HepG2 (cell line): ENCODE measurements at regions not wholly inside any gene's neighbourhood (a gene's known extent, or its start where the extent isn't known, plus 50 kb on each side); places are given as distances from the start of the nearest gene placed in this dataset.

Experiments
- ATAC-seq: fragments of 200-7000 bp; cut with Tn5 transposase; 3 replicates; pipeline ENCODE4 v1.9.1; 2020; ENCODE audit warnings: mild to moderate bottlenecking, moderate library complexity
- BruUV-seq: library from RNA; stranded (reverse); fragments of 400-500 nt; replicated peaks from 2 replicates; lab custom pipeline; 2021; lab: Mats Ljungman, UMichigan
- CTCF ChIA-PET: fragments of 300-600 bp; formaldehyde crosslinking; extraction: SDS; loops from one replicate; lab custom pipeline; 2021; ENCODE audit warnings: low total read pairs, inconsistent platforms, low intra/inter-chr PET ratio; lab: Yijun Ruan, JAX
- POLR2A ChIA-PET: fragments of 350-600 bp; sonication (Branson Sonifier 250); formaldehyde crosslinking; loops from one replicate; lab custom pipeline; 2020; ENCODE audit warnings: antibody characterized with exemption, inconsistent platforms; lab: Yijun Ruan, JAX
- DNase-seq: peaks from one replicate; pipeline ENCODE4 v3.0.0-alpha.2; 2015; ENCODE audit warnings: low spot score
- FAIRE-seq: peaks from 3 replicates; lab custom pipeline; 2011; peaks lifted over from hg19 to GRCh38; lab: Jason Lieb, UNC
- H2AFZ ChIP-seq: one replicate; pipeline ENCODE4 v1.6.1; 2011; ENCODE audit warnings: low read length, inconsistent platforms
- H3K27ac ChIP-seq: fragments of 300-600 bp; 3 replicates; pipeline ENCODE4 v1.8.0; 2011; ENCODE audit warnings: mixed run types, mild to moderate bottlenecking, mixed read lengths, low read length, inconsistent platforms; ENCODE audit not compliant: insufficient read depth; ENCODE audit errors: extremely low read length
- H3K27me3 ChIP-seq, 2 experiments: fragments of 200-600 bp in 1 of 2; 2 replicates in 1 of 2; 3 replicates in 1 of 2; pipeline versions ENCODE4 v1.6.0 to v1.8.0; 2011; ENCODE audit warnings: low read length in 2 of 2, mild to moderate bottlenecking in 2 of 2, moderate library complexity in 2 of 2, inconsistent platforms in 1 of 2; ENCODE audit not compliant: insufficient read depth in 2 of 2, control insufficient read depth in 1 of 2
- H3K36me3 ChIP-seq, 2 experiments: fragments of 200-600 bp in 1 of 2; replicated peaks in 1 of 2; 2 replicates in 1 of 2; 3 replicates in 1 of 2; pipeline versions ENCODE4 v1.5.1 to v1.8.0; 2011; ENCODE audit warnings: low read length in 2 of 2, inconsistent platforms in 1 of 2; ENCODE audit not compliant: insufficient read depth in 2 of 2, control insufficient read depth in 1 of 2
- H3K4me1 ChIP-seq: 2 replicates; pipeline ENCODE4 v1.5.1; 2012; ENCODE audit warnings: low read length, inconsistent platforms; ENCODE audit not compliant: insufficient read depth
- H3K4me2 ChIP-seq: 2 replicates; pipeline ENCODE4 v1.6.0; 2011; ENCODE audit warnings: low read depth, low read length, inconsistent platforms
- H3K4me3 ChIP-seq, 3 experiments: fragments of 200-600 bp in 1 of 3; sonication (generic), shearing (Covaris generic) in 1 of 3; replicated peaks in 1 of 3; 2 replicates each; pipeline ENCODE4 v1.5.1; 2011 to 2016; ENCODE audit warnings: low read length in 3 of 3, inconsistent platforms in 2 of 3, low read depth in 2 of 3, mild to moderate bottlenecking in 2 of 3, control low read depth in 1 of 3, mixed read lengths in 1 of 3; ENCODE audit not compliant: insufficient read depth in 1 of 3
- H3K79me2 ChIP-seq: one replicate; pipeline ENCODE4 v1.6.1; 2011; ENCODE audit warnings: low read length, inconsistent platforms; ENCODE audit not compliant: insufficient read depth
- H3K9ac ChIP-seq: 2 replicates; pipeline ENCODE4 v1.6.0; 2011; ENCODE audit warnings: mild to moderate bottlenecking, low read depth, low read length, inconsistent platforms; ENCODE audit not compliant: insufficient read depth
- H3K9me3 ChIP-seq: 2 replicates; pipeline ENCODE4 v1.5.1; 2012; ENCODE audit warnings: mild to moderate bottlenecking, low read length
- H4K20me1 ChIP-seq: 2 replicates; pipeline ENCODE4 v1.6.0; 2011; ENCODE audit warnings: inconsistent platforms, mild to moderate bottlenecking, low read length, moderate library complexity; ENCODE audit not compliant: insufficient read depth
- ARID2 ChIP-seq: sonication (generic); formaldehyde crosslinking; IDR thresholded peaks from 2 replicates; pipeline ENCODE4 v1.8.1; 2022; ENCODE audit warnings: mild to moderate bottlenecking, missing genetic modification reagents, borderline replicate concordance
- ATRX ChIP-seq: sonication (generic); formaldehyde crosslinking; IDR thresholded peaks from 2 replicates; pipeline ENCODE4 v1.4.0; 2020; ENCODE audit warnings: missing genetic modification reagents, borderline replicate concordance
- DR1 ChIP-seq: sonication (generic); formaldehyde crosslinking; IDR thresholded peaks from 2 replicates; pipeline ENCODE4 v1.8.0; 2021; ENCODE audit warnings: mild to moderate bottlenecking, missing genetic modification reagents, inconsistent platforms
- GMEB1 ChIP-seq: sonication (generic); formaldehyde crosslinking; IDR thresholded peaks from 2 replicates; pipeline ENCODE4 v1.5.1; 2020; ENCODE audit warnings: missing genetic modification reagents, mild to moderate bottlenecking, borderline replicate concordance
- KAT7 ChIP-seq: IDR thresholded peaks from 2 replicates; pipeline ENCODE4 v1.6.1; 2018; ENCODE audit warnings: borderline replicate concordance, missing compliant biosample characterization
- LBX2 ChIP-seq: sonication (generic); formaldehyde crosslinking; IDR thresholded peaks from 2 replicates; pipeline ENCODE4 v1.5.0; 2020; ENCODE audit warnings: missing genetic modification reagents, mild to moderate bottlenecking, borderline replicate concordance
- MIER2 ChIP-seq: IDR thresholded peaks from 2 replicates; pipeline ENCODE4 v1.6.1; 2016; ENCODE audit warnings: missing biosample characterization, missing genetic modification reagents
- MIER3 ChIP-seq: IDR thresholded peaks from 2 replicates; pipeline ENCODE4 v1.6.1; 2016; ENCODE audit warnings: missing compliant biosample characterization, borderline replicate concordance
- PAF1 ChIP-seq: IDR thresholded peaks from 2 replicates; pipeline ENCODE4 v1.6.1; 2016; ENCODE audit warnings: missing genetic modification reagents, missing compliant biosample characterization
- PCBP2 ChIP-seq: fragments of 200-400 bp; formaldehyde crosslinking; optimal IDR thresholded peaks from 2 replicates; pipeline ENCODE3; 2018; ENCODE audit warnings: low read length, low read depth; ENCODE audit not compliant: poor library complexity, severe bottlenecking
- RFXANK ChIP-seq: IDR thresholded peaks from 2 replicates; pipeline ENCODE4 v1.6.1; 2016
- SSRP1 ChIP-seq: IDR thresholded peaks from 2 replicates; pipeline ENCODE4 v1.6.1; 2016; ENCODE audit warnings: control low read depth
- TAF15 ChIP-seq: fragments of 200-400 bp; formaldehyde crosslinking; IDR thresholded peaks from one replicate; pipeline ENCODE4 v1.6.1; 2018; ENCODE audit warnings: mild to moderate bottlenecking, low read depth, low read length; ENCODE audit not compliant: poor library complexity, severe bottlenecking
- TARDBP ChIP-seq: sonication (generic); formaldehyde crosslinking; IDR thresholded peaks from 2 replicates; pipeline ENCODE4 v1.8.0; 2022; ENCODE audit warnings: mild to moderate bottlenecking, missing genetic modification reagents
- ZNF138 ChIP-seq: sonication (generic); formaldehyde crosslinking; IDR thresholded peaks from 2 replicates; pipeline ENCODE4 v1.5.0; 2020; ENCODE audit warnings: mild to moderate bottlenecking, low read depth, missing genetic modification reagents
- ZNF253 ChIP-seq: sonication (generic); formaldehyde crosslinking; IDR thresholded peaks from 2 replicates; pipeline ENCODE4 v1.8.0; 2022; ENCODE audit warnings: mild to moderate bottlenecking, missing genetic modification reagents, borderline replicate concordance
- ZNF34 ChIP-seq: sonication (generic); formaldehyde crosslinking; IDR thresholded peaks from 2 replicates; pipeline ENCODE4 v1.4.0; 2020; ENCODE audit warnings: mild to moderate bottlenecking, missing genetic modification reagents, borderline replicate concordance
- ZNF446 ChIP-seq: sonication (generic); formaldehyde crosslinking; IDR thresholded peaks from 2 replicates; pipeline ENCODE4 v1.5.0; 2020; ENCODE audit warnings: mild to moderate bottlenecking, missing genetic modification reagents
- ZNF563 ChIP-seq: sonication (generic); formaldehyde crosslinking; IDR thresholded peaks from 2 replicates; pipeline ENCODE4 v1.8.0; 2022; ENCODE audit warnings: mild to moderate bottlenecking, moderate library complexity, missing genetic modification reagents
- WGBS: methylation state at CpG from one replicate; pipeline ENCODE4 v1.1.6; 2017; ENCODE audit warnings: low lambda C conversion rate; 5-methylcytosine and 5-hydroxymethylcytosine counted together
- in situ Hi-C: cut with HindIII; loops from 2 replicates; pipeline ENCODE4 v1.10.0; 2017; ENCODE audit warnings: low pct_unique_long_range_greater_than_20kb; ENCODE audit not compliant: extremely low pct_ligation_motif_present
- intact Hi-C: fragments of 100-400 bp; cut with micrococcal nuclease; formaldehyde crosslinking; loops from one replicate; pipeline ENCODE4 v1.10.0; 2022; ENCODE audit not compliant: unreplicated experiment
- TF ChIP-seq, protein P1 (sequence below): IDR thresholded peaks from 2 replicates; pipeline ENCODE4 v1.6.1; 2012; ENCODE audit warnings: low read depth, low read length, improper control_type of control experiment

GRCh38 chr12:67420506-67420905 is 151.3 kb downstream of the CAND1 start:
- ChIA-PET CTCF (no interaction called here), POLR2A (no interaction called here)
- Histone ChIP-seq H3K4me1 (peaks cover 3% of the 10 kb centered on the region), H3K36me3 (no peaks in the 10 kb centered on the region), H4K20me1 (no peaks in the 10 kb centered on the region)
- FAIRE-seq (no peak), ATAC-seq (no peak)
- TF ChIP-seq LBX2 (CRISPR knock-in tag) (no peak), RFXANK (CRISPR knock-in tag) (no peak), ZNF138 (CRISPR knock-in tag) (no peak), TARDBP (CRISPR knock-in tag) (no peak), ZNF34 (CRISPR knock-in tag) (no peak), MIER2 (CRISPR knock-in tag) (no peak), ZNF446 (CRISPR knock-in tag) (no peak), PAF1 (CRISPR knock-in tag) (no peak), ARID2 (CRISPR knock-in tag) (no peak), TAF15 (no peak), GMEB1 (CRISPR knock-in tag) (no peak), SSRP1 (CRISPR knock-in tag) (no peak), ATRX (CRISPR knock-in tag) (no peak), KAT7 (CRISPR knock-in tag) (no peak), ZNF253 (CRISPR knock-in tag) (no peak), MIER3 (CRISPR knock-in tag) (no peak), DR1 (CRISPR knock-in tag) (no peak), PCBP2 (no peak), ZNF563 (no peak)
- TF ChIP-seq, protein P1, sequence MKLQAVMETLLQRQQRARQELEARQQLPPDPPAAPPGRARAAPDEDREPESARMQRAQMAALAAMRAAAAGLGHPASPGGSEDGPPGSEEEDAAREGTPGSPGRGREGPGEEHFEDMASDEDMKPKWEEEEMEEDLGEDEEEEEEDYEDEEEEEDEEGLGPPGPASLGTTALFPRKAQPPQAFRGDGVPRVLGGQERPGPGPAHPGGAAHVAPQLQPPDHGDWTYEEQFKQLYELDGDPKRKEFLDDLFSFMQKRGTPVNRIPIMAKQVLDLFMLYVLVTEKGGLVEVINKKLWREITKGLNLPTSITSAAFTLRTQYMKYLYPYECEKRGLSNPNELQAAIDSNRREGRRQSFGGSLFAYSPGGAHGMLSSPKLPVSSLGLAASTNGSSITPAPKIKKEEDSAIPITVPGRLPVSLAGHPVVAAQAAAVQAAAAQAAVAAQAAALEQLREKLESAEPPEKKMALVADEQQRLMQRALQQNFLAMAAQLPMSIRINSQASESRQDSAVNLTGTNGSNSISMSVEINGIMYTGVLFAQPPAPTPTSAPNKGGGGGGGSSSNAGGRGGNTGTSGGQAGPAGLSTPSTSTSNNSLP: no peak
- TF ChIP-seq, all 625 proteins: peak for 0
- Histone ChIP-seq H3K9me3 (no peaks in the 10 kb centered on the region), H3K9ac (no peak overlapping the region), H3K79me2 (no peaks in the 10 kb centered on the region), H3K4me2 (no peak overlapping the region), H3K27ac (no peak overlapping the region), H3K4me3 (no peak overlapping the region), H2AFZ (no peak overlapping the region), H3K27me3 (no peaks in the 10 kb centered on the region)
- WGBS: 6% methylated on average over 3 of the region's 3 CpGs
- no TSS peak for BruUV-seq
- intact Hi-C loops: no loop called here
- DNase-seq: no peak
- in situ Hi-C loops: no loop called here
